ENCODE measurements at regions not wholly inside any gene's neighbourhood (a gene's known extent, or its start where the extent isn't known, plus 50 kb on each side); places are given as distances from the start of the nearest gene placed in this dataset.

DNA sequence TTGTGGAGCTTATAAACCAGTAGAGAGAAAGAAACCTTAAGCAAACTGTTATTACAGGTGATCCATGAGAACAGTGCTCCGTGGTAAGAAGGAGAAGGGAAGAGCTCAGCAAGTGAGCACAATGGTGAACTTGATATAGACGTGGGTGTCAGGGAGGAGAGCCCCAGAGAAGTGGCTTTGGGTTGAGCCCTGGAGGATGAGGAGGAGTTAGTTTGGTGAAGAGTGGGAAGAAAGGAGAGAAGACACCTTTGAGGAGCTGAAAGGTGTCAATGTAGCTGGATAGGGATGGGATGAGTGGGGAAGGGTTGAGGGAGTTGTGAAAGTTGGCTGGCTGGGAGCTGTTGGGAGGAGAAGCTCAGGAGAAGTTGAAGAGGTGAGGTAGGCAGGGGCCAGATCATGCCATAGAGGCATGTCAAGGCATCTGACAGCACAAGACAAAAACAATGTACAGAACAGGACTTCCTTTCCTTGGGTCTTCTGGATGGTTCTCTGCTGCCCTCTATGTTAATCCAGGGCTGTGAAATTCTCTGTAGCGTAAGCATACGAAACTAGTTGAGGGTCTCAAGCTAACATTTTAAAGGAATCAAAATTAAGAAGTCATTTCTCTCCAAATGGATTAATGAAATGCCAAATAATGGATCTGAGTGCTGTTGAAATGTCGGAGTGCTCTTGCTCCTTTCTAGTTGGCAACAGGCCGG, 501.9 kb downstream of the KDM4C start:
- intact Hi-C loops (cut with DNase I; ENCODE audit: low total_unique reads): no loop called here
- no peak for DNase-seq
- no peaks in the 10 kb centered on the region for H3K4me1 ChIP-seq
- H3K4me3 ChIP-seq: no peak overlapping the region
- TF ChIP-seq POLR2A (IDR thresholded peaks at IDR 0.05): no peak
- no peak for TF ChIP-seq POLR2AphosphoS5 (IDR thresholded peaks at IDR 0.05)
- TF ChIP-seq, protein P1, sequence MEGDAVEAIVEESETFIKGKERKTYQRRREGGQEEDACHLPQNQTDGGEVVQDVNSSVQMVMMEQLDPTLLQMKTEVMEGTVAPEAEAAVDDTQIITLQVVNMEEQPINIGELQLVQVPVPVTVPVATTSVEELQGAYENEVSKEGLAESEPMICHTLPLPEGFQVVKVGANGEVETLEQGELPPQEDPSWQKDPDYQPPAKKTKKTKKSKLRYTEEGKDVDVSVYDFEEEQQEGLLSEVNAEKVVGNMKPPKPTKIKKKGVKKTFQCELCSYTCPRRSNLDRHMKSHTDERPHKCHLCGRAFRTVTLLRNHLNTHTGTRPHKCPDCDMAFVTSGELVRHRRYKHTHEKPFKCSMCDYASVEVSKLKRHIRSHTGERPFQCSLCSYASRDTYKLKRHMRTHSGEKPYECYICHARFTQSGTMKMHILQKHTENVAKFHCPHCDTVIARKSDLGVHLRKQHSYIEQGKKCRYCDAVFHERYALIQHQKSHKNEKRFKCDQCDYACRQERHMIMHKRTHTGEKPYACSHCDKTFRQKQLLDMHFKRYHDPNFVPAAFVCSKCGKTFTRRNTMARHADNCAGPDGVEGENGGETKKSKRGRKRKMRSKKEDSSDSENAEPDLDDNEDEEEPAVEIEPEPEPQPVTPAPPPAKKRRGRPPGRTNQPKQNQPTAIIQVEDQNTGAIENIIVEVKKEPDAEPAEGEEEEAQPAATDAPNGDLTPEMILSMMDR (IDR thresholded peaks at IDR 0.05): no peak
- TF ChIP-seq EP300 (IDR thresholded peaks at IDR 0.05; ENCODE audit: low read depth): no peak
- H3K36me3 ChIP-seq: no peaks in the 10 kb centered on the region
- 85 to 90% methylated on average over 4 to 6 of the region's 6 CpGs for WGBS, 2 donors (ENCODE audit: low coverage in 1 of 2)
- in situ Hi-C loops (cut with MboI; ENCODE audit: low pct_ligation_motif_present in 1 of 4, low pct_unique_long_range_greater_than_20kb in 1 of 4, low sequenced_read_pairs in 3 of 4): no loop called here
- peaks cover 0 to 2% of the 10 kb centered on the region in 2 donors for H3K9me3 ChIP-seq
- H3K27me3 ChIP-seq: no peaks in the 10 kb centered on the region
- H3K27ac ChIP-seq: no peak overlapping the region

DNA sequence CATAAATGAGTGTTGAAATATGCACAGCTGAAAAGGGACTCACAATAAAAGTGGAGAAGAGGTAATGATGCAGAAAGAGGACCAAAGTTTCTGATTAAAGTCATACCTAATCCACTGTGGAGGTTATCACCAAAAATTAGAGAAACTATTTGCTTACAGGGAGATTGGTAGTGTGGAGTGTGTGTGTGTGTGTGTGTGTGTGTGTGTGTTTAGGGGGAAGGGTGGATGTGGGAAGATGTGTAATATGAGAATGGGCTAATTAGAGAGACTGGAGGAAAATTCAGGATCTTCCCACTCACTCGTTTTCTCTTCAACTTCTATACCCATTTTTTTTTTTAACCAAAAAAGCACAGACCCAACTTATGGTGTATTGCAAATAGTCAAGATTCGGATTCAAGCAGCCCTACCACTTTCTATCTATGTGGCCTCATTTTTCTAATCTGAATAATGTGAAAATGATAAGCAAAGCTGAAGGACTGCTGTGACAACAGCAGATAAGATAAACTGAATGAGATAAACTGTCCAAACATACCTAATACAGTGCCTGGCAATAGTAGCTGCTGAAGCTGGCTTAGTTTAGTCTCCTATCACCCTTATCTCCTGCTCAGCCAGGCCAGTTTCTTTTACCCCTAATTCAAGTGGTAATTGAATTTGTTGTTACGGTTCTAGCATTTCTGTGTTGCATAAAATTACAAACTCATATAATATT, 501.1 kb downstream of the KDM4C start:
- no peak overlapping the region for H3K27ac ChIP-seq
- no peak for DNase-seq
- TF ChIP-seq POLR2A (IDR thresholded peaks at IDR 0.05): no peak
- TF ChIP-seq POLR2AphosphoS5 (IDR thresholded peaks at IDR 0.05): no peak
- TF ChIP-seq, protein P1 (IDR thresholded peaks at IDR 0.05): no peak
- no peak for TF ChIP-seq EP300 (IDR thresholded peaks at IDR 0.05; ENCODE audit: low read depth)
- intact Hi-C loops (cut with DNase I; ENCODE audit: low total_unique reads): no loop called here
- in situ Hi-C loops (cut with MboI; ENCODE audit: low pct_ligation_motif_present in 1 of 4, low pct_unique_long_range_greater_than_20kb in 1 of 4, low sequenced_read_pairs in 3 of 4): no loop called here
- H3K4me1 ChIP-seq: no peaks in the 10 kb centered on the region
- no peaks in the 10 kb centered on the region for H3K27me3 ChIP-seq
- 71 to 93% methylated on average over 3 of the region's 3 CpGs for WGBS, 2 donors (ENCODE audit: low coverage in 1 of 2)
- H3K4me3 ChIP-seq: no peak overlapping the region
- H3K36me3 ChIP-seq: no peaks in the 10 kb centered on the region
- H3K9me3 ChIP-seq: peaks cover 0 to 3% of the 10 kb centered on the region in 2 donors

DNA sequence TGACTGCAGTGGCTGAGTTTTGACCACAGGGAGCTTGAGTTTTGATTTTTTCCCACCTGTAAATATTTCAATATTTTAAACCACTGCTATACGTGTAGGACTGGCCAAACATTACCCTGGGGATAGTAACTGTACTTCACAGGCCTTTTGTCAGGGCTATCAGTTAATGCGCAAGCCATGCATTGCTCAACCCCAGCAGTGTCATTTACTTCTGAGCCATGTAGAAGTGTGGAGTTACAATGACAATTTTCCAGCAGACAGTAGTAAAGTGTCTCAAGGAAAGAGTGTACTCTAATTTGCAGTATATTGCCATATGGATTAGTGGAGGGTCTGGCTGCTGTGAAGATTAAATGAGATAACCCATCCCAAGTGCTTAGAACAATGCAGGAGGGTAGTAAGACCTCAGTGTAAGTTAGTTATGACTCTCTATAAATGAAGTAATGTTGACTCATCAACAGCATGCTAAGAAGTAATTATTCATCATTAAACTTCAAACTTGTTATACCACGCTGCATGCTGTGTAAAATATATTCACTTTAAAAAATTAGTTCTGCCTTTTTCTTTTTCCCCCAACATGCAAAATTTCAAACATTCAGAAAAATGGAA, 489.2 kb downstream of the KDM4C start:
- no peak for DNase-seq
- H3K9me3 ChIP-seq: no peaks in the 10 kb centered on the region
- 87 to 100% methylated on average over 1 to 3 of the region's 3 CpGs for WGBS, 2 donors (ENCODE audit: low coverage in 1 of 2)
- H3K27me3 ChIP-seq: no peaks in the 10 kb centered on the region
- H3K36me3 ChIP-seq: no peaks in the 10 kb centered on the region
- in situ Hi-C loops (cut with MboI; ENCODE audit: low pct_ligation_motif_present in 1 of 4, low pct_unique_long_range_greater_than_20kb in 1 of 4, low sequenced_read_pairs in 3 of 4): no loop called here
- TF ChIP-seq, protein P1 (IDR thresholded peaks at IDR 0.05): no peak
- TF ChIP-seq POLR2AphosphoS5 (IDR thresholded peaks at IDR 0.05) (no peak), EP300 (IDR thresholded peaks at IDR 0.05; ENCODE audit: low read depth) (no peak), POLR2A (IDR thresholded peaks at IDR 0.05) (no peak)
- H3K4me1 ChIP-seq: peaks cover 0 to 14% (median 4%) of the 10 kb centered on the region in 4 donors
- no peak overlapping the region for H3K27ac ChIP-seq
- intact Hi-C loops (cut with DNase I; ENCODE audit: low total_unique reads): no loop called here
- H3K4me3 ChIP-seq: no peak overlapping the region

DNA sequence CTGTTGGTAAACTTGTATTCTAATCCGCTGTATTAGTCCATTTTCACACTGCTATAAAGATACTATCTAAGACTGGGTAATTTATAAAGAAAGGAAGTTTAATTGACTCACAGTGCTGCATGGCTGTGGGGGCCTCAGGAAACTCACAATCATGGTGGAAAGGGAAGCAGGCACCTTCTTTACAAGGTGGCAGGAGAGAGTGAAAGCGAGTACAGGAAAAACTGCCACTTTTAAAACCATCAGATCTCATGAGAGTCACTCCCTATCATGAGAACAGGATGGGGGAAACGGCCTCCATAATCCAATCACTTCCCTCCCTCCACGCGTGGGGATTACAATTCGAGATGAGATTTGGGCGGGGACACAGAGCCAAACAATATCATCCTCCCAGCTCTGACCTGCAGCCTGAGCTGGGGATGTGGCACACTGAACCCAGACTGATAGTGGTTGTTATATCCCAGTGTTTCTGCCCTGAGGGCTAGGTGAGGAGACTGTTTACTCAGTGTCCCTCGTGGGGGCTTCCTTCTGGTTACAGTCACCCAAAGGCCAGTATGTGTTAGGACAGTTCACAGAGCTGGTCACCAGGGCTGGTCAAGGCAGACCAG, 488.3 kb downstream of the KDM4C start:
- Histone ChIP-seq H3K27me3 (no peaks in the 10 kb centered on the region), H3K4me1 (peaks cover 0 to 21% (median 6%) of the 10 kb centered on the region in 4 donors), H3K27ac (no peak overlapping the region), H3K36me3 (no peaks in the 10 kb centered on the region), H3K4me3 (no peak overlapping the region), H3K9me3 (no peaks in the 10 kb centered on the region)
- 69 to 81% methylated on average over 2 to 8 of the region's 8 CpGs for WGBS, 2 donors (ENCODE audit: low coverage in 1 of 2)
- TF ChIP-seq, protein P1 (IDR thresholded peaks at IDR 0.05): no peak
- TF ChIP-seq POLR2AphosphoS5 (IDR thresholded peaks at IDR 0.05) (no peak), POLR2A (IDR thresholded peaks at IDR 0.05) (no peak), EP300 (IDR thresholded peaks at IDR 0.05; ENCODE audit: low read depth) (no peak)
- no peak for DNase-seq
- intact Hi-C loops (cut with DNase I; ENCODE audit: low total_unique reads) (no loop called here), in situ Hi-C loops (cut with MboI; ENCODE audit: low pct_ligation_motif_present in 1 of 4, low pct_unique_long_range_greater_than_20kb in 1 of 4, low sequenced_read_pairs in 3 of 4) (no loop called here)
